Body of pancreas (tissue), 4 donors: ENCODE measurements at regions not wholly inside any gene's neighbourhood (a gene's known extent, or its start where the extent isn't known, plus 50 kb on each side); places are given as distances from the start of the nearest gene placed in this dataset.

Experiments
- ATAC-seq: fragments of 150-250 bp; one replicate; pipeline ENCODE4 v1.9.1; 2016
- DNase-seq, 4 donors: peaks; one replicate each; pipeline ENCODE4 v3.0.0-alpha.2; 2019
- H3K27ac ChIP-seq, 4 donors: fragments of 200-600 bp; sonication (generic); 1 replicate in 3 of 4; 2 replicates in 1 of 4; pipeline versions ENCODE4 v1.5.1 to v1.6.1; 2016 to 2019; ENCODE audit warnings: mild to moderate bottlenecking in 1 of 4, mixed read lengths in 1 of 4, moderate library complexity in 1 of 4
- H3K27me3 ChIP-seq, 2 donors: fragments of 200-600 bp; sonication (generic); one replicate each; pipeline ENCODE4 v1.6.0; 2016; ENCODE audit warnings: mild to moderate bottlenecking in 1 of 2
- H3K36me3 ChIP-seq, 2 donors: fragments of 200-600 bp; sonication (generic); replicated peaks in 1 of 2; 2 replicates each; pipeline ENCODE4 v1.5.1; 2016; ENCODE audit warnings: low read depth in 2 of 2; ENCODE audit not compliant: insufficient read depth in 1 of 2
- H3K4me1 ChIP-seq: fragments of 200-600 bp; sonication (generic); one replicate; pipeline ENCODE4 v1.6.0; 2016
- H3K4me3 ChIP-seq, 2 donors: fragments of 200-600 bp; sonication (generic); 1 replicate in 1 of 2; 2 replicates in 1 of 2; pipeline ENCODE4 v1.5.1; 2016 to 2019
- H3K9me3 ChIP-seq, 3 donors: fragments of 200-600 bp; sonication (generic); 1 replicate in 2 of 3; 2 replicates in 1 of 3; pipeline ENCODE4 v1.5.1; 2016
- CTCF ChIP-seq, 7 experiments: fragments of 450-650 bp in 4 of 7; fragments of 200-600 bp in 3 of 7; sonication (generic) in 3 of 7; IDR thresholded peaks; one replicate each; pipeline ENCODE4 v1.5.1; 2016 to 2019; ENCODE audit warnings: antibody characterized with exemption in 7 of 7
- POLR2A ChIP-seq, 3 donors: fragments of 450-650 bp; IDR thresholded peaks; one replicate each; pipeline ENCODE4 v1.6.1; 2016; ENCODE audit warnings: antibody characterized with exemption in 3 of 3, mild to moderate bottlenecking in 2 of 3
- WGBS, 2 donors: methylation state at CpG; one replicate each; pipeline ENCODE4 v1.1.5; 2017; 5-methylcytosine and 5-hydroxymethylcytosine counted together
- intact Hi-C: fragments of 100-400 bp; cut with DNase I; formaldehyde crosslinking; loops from one replicate; pipeline ENCODE4 v1.15.1; 2023

DNA sequence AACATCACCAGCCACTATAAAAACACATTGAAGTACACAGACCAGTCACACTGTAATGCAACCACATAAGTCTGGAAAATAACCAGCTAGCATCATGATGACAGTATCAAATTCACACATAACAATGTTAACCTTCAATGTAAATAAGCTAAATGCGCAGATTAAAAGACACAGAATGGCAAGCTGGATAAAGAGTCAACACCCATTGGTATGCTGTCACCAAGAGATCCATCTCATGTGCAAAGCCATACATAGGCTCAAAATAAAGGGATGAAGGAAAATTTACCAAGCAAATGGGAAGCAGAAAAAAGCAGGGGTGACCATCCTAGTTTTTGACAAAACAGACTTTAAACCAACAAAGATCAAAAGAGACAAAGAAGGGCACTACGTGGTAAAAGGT, 110.8 kb downstream of the NR4A2 start:
- H3K36me3 ChIP-seq = no peaks in the 10 kb centered on the region
- no peaks in the 10 kb centered on the region for H3K4me1 ChIP-seq
- no peaks in the 10 kb centered on the region for H3K27me3 ChIP-seq
- WGBS, 2 donors = 72 to 75% methylated on average over 2 of the region's 2 CpGs
- TF ChIP-seq CTCF (IDR thresholded peaks at IDR 0.05) (no peak), POLR2A (IDR thresholded peaks at IDR 0.05) (no peak)
- H3K9me3 ChIP-seq = no peaks in the 10 kb centered on the region
- no peak for ATAC-seq
- H3K4me3 ChIP-seq = no peak overlapping the region
- DNase-seq = no peak
- intact Hi-C loops = no loop called here
- no peak overlapping the region for H3K27ac ChIP-seq

- Histone ChIP-seq H3K4me3 (no peak overlapping the region), H3K27me3 (no peaks in the 10 kb centered on the region), H3K4me1 (no peaks in the 10 kb centered on the region), H3K36me3 (no peaks in the 10 kb centered on the region), H3K9me3 (no peaks in the 10 kb centered on the region), H3K27ac (no peak overlapping the region)
- ATAC-seq = no peak
- 66 to 68% methylated on average over 4 of the region's 4 CpGs for WGBS, 2 donors
- no peak for TF ChIP-seq POLR2A (IDR thresholded peaks at IDR 0.05)
- TF ChIP-seq CTCF (IDR thresholded peaks at IDR 0.05) = no peak
- DNase-seq = no peak
- intact Hi-C loops = no loop called here
These were observed 112.9 kb downstream of the NR4A2 start for GRCh38 chr2:156219491-156220100.

GRCh38 chr2:156215656-156216055, 116.9 kb downstream of the NR4A2 start:
- Histone ChIP-seq H3K4me1 (no peaks in the 10 kb centered on the region), H3K9me3 (no peaks in the 10 kb centered on the region), H3K4me3 (no peak overlapping the region), H3K27ac (no peak overlapping the region), H3K27me3 (no peaks in the 10 kb centered on the region), H3K36me3 (no peaks in the 10 kb centered on the region)
- intact Hi-C loops = no loop called here
- ATAC-seq = no peak
- TF ChIP-seq CTCF (IDR thresholded peaks at IDR 0.05) (no peak), POLR2A (IDR thresholded peaks at IDR 0.05) (no peak)
- DNase-seq = no peak
- 52 to 61% methylated on average over 2 of the region's 2 CpGs for WGBS, 2 donors

DNA sequence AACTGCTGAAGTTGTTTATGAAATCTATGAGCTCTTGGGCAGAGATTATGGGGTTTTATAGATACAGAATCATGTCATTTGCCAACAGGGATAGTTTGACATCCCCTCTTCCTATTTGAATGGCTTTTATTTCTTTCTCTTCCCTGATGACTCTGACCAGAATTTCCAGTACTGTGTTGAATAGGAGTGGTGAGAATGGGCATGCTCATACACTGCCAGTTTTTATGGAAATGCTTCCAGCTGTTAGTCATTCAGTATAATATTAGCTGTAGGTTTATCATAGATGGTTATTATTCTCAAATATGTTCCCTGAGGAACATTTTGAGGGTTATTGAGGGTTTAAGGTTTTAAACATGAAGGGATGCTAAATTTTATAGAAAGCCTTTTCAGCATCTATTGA, 121.2 kb downstream of the NR4A2 start:
- H3K27me3 ChIP-seq = no peaks in the 10 kb centered on the region
- no peak for ATAC-seq

More for the DNA sequence above, 121.2 kb downstream of the NR4A2 start:
- intact Hi-C loops = no loop called here
- Histone ChIP-seq H3K36me3 (no peaks in the 10 kb centered on the region), H3K27ac (no peak overlapping the region), H3K4me1 (no peaks in the 10 kb centered on the region), H3K9me3 (no peaks in the 10 kb centered on the region), H3K4me3 (no peak overlapping the region)
- DNase-seq = no peak
- TF ChIP-seq POLR2A (IDR thresholded peaks at IDR 0.05) (no peak), CTCF (IDR thresholded peaks at IDR 0.05) (no peak)
